ENCODE measurements at regions not wholly inside any gene's neighbourhood (a gene's known extent, or its start where the extent isn't known, plus 50 kb on each side); places are given as distances from the start of the nearest gene placed in this dataset.

DNA sequence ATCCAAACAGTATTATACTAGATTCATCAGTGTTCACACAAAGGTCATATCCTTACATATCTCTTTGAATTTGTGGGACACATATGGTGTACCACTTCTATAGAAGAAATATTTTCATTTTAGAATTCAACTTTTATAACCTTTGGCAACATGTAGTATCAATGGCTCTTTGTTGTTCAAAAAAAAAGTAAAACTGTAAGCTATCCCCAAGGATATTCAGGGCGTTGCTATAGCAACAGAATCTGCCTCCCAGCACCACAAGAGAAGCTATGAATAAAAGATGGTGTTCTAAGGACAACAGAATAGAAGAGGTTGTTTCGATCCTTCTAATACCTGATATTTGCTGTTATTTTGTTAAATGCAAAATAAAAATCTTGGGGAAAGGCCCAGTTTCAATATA, 139.3 kb downstream of the BRMS1L start:
- TF ChIP-seq TCF4 (CRISPR knock-in tag; IDR thresholded peaks at IDR 0.05; ENCODE audit: borderline replicate concordance): no peak
- no peak for TF ChIP-seq ZFP3 (CRISPR knock-in tag; IDR thresholded peaks at IDR 0.05)
- no peak for TF ChIP-seq OSR1 (CRISPR knock-in tag; IDR thresholded peaks at IDR 0.05)
- TF ChIP-seq TOX (CRISPR knock-in tag; IDR thresholded peaks at IDR 0.05; ENCODE audit: borderline replicate concordance): no peak
- TF ChIP-seq, protein P1, sequence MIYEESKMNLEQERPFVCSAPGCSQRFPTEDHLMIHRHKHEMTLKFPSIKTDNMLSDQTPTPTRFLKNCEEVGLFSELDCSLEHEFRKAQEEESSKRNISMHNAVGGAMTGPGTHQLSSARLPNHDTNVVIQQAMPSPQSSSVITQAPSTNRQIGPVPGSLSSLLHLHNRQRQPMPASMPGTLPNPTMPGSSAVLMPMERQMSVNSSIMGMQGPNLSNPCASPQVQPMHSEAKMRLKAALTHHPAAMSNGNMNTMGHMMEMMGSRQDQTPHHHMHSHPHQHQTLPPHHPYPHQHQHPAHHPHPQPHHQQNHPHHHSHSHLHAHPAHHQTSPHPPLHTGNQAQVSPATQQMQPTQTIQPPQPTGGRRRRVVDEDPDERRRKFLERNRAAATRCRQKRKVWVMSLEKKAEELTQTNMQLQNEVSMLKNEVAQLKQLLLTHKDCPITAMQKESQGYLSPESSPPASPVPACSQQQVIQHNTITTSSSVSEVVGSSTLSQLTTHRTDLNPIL (CRISPR knock-in tag; IDR thresholded peaks at IDR 0.05; ENCODE audit: low read depth): no peak
- no peak for TF ChIP-seq RARB (CRISPR knock-in tag; IDR thresholded peaks at IDR 0.05)
